ENCODE measurements at regions not wholly inside any gene's neighbourhood (a gene's known extent, or its start where the extent isn't known, plus 50 kb on each side); places are given as distances from the start of the nearest gene placed in this dataset.

DNA sequence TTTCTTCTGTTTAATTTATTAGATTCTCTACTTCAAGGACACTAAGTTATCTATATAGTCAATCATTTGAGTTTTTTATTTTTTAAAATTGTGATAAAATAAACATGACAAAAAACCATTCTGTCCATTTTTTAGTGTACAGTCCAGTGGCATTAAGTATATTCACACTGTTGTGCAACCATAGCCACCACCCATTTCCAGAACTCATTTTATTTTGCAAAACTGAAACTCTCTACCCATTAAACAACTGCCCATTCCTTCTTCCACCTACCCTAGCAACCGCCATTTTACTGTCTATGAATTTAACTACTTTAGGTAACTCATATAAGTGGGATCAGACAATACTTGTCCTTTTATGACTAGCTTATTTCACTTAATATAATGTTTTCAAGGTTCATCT lies 275.6 kb downstream of the SH3GL2 start:
- no CpG with 5 or more reads among the region's 1 CpG for WGBS (ENCODE audit: extremely low coverage, insufficient read length, low lambda C conversion rate)

More for the DNA sequence above, 275.6 kb downstream of the SH3GL2 start:
- H3K27me3 Mint-ChIP-seq (ENCODE audit: low read depth): no peaks in the 10 kb centered on the region
- H3K9me3 Mint-ChIP-seq: no peaks in the 10 kb centered on the region
- no peak for DNase-seq
- Histone ChIP-seq H3K14ac (ENCODE audit: insufficient read depth, low read length) (no peak overlapping the region), H3K79me2 (ENCODE audit: insufficient read depth, low read length) (no peaks in the 10 kb centered on the region), H2BK15ac (ENCODE audit: low read depth, low read length) (no peak overlapping the region), H2BK120ac (ENCODE audit: low read depth, low read length, poor library complexity, severe bottlenecking) (no peak overlapping the region), H3K56ac (ENCODE audit: insufficient read length, low read depth, low read length) (no peak overlapping the region), H2BK5ac (ENCODE audit: insufficient read length, low read length) (no peak overlapping the region), H3K27ac (ENCODE audit: insufficient read length, low read depth, low read length) (no peak overlapping the region), H3K27me3 (ENCODE audit: insufficient read depth, low read length) (no peaks in the 10 kb centered on the region), H2BK20ac (ENCODE audit: low read depth, low read length, poor library complexity, severe bottlenecking) (no peak overlapping the region), H4K20me1 (ENCODE audit: control insufficient read depth, insufficient read depth, insufficient read length) (no peaks in the 10 kb centered on the region), H3K4me1 (ENCODE audit: insufficient read depth, low read length) (no peaks in the 10 kb centered on the region), H3K9me3 (ENCODE audit: control insufficient read depth, low read depth, low read length) (no peaks in the 10 kb centered on the region), H2AFZ (ENCODE audit: low read length) (no peak overlapping the region), H3K79me1 (ENCODE audit: insufficient read depth, low read depth, low read length, poor library complexity, severe bottlenecking) (no peaks in the 10 kb centered on the region), H3K4me2 (ENCODE audit: insufficient read depth, insufficient read length, low read length) (no peak overlapping the region), H3K4ac (ENCODE audit: low read depth, low read length) (no peak overlapping the region), H3K23ac (ENCODE audit: insufficient read length, low read depth, low read length) (no peak overlapping the region), H2AK5ac (ENCODE audit: insufficient read length, low read length) (no peak overlapping the region), H3T11ph (ENCODE audit: low read length) (no peak overlapping the region), H4K5ac (ENCODE audit: insufficient read length, low read depth, low read length) (no peak overlapping the region), H2BK12ac (ENCODE audit: insufficient read length, low read depth, low read length) (no peak overlapping the region), H3K23me2 (ENCODE audit: insufficient read length, low read depth, low read length, poor library complexity, severe bottlenecking) (no peaks in the 10 kb centered on the region), H4K8ac (replicated peaks; ENCODE audit: insufficient read length, low read depth, low read length) (no peak overlapping the region), H3K9ac (ENCODE audit: extremely low read depth, insufficient read length, low read length) (no peak overlapping the region), H3K18ac (ENCODE audit: insufficient read length, low read depth, low read length) (no peak overlapping the region), H4K91ac (ENCODE audit: insufficient read length, low read depth, low read length) (no peak overlapping the region)
- H3K27ac Mint-ChIP-seq: no peak overlapping the region
- no peaks in the 10 kb centered on the region for H3K36me3 Mint-ChIP-seq (ENCODE audit: insufficient read depth in 1 of 3, low read depth in 3 of 3)
- no peak overlapping the region for H3K4me3 Mint-ChIP-seq
- H3K4me1 Mint-ChIP-seq: peaks cover 5 to 12% of the 10 kb centered on the region in 2 experiments
- TF ChIP-seq, protein P1, sequence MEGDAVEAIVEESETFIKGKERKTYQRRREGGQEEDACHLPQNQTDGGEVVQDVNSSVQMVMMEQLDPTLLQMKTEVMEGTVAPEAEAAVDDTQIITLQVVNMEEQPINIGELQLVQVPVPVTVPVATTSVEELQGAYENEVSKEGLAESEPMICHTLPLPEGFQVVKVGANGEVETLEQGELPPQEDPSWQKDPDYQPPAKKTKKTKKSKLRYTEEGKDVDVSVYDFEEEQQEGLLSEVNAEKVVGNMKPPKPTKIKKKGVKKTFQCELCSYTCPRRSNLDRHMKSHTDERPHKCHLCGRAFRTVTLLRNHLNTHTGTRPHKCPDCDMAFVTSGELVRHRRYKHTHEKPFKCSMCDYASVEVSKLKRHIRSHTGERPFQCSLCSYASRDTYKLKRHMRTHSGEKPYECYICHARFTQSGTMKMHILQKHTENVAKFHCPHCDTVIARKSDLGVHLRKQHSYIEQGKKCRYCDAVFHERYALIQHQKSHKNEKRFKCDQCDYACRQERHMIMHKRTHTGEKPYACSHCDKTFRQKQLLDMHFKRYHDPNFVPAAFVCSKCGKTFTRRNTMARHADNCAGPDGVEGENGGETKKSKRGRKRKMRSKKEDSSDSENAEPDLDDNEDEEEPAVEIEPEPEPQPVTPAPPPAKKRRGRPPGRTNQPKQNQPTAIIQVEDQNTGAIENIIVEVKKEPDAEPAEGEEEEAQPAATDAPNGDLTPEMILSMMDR (conservative IDR thresholded peaks at IDR 0.05): no peak
